GM18861 (cell line): ENCODE measurements at regions not wholly inside any gene's neighbourhood (a gene's known extent, or its start where the extent isn't known, plus 50 kb on each side); places are given as distances from the start of the nearest gene placed in this dataset.

Experiments used
- ATAC-seq: cut with Tn5 transposase; IDR thresholded peaks from one replicate; pipeline ENCODE4 v1.9.1; 2021; ENCODE audit not compliant: unreplicated experiment

DNA sequence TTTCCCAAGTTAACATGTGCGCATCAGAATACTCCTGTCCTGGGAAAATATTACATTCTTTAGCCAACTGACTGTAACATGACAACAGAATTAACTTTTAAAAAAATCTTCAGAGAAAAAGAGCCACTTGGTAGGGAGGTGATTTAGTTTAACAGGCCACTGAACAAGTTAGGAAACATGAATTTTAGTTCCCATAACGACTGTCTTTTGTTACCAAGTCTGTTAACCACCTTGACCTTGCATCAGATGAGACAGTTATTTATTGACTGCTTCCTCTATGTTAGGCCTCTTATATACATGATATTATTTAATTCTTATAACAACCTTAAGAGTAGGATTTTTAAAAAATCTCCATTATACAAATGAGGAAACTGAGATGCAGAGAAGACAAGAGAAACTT lies 268.6 kb downstream of the NDFIP2 start:
- ATAC-seq = no peak

GRCh38 chr13:79745081-79745480 lies 264.1 kb downstream of the NDFIP2 start:
- no peak for ATAC-seq

- ATAC-seq = no peak
Measured at GRCh38 chr13:79742923-79743322, 262.0 kb downstream of the NDFIP2 start.

DNA sequence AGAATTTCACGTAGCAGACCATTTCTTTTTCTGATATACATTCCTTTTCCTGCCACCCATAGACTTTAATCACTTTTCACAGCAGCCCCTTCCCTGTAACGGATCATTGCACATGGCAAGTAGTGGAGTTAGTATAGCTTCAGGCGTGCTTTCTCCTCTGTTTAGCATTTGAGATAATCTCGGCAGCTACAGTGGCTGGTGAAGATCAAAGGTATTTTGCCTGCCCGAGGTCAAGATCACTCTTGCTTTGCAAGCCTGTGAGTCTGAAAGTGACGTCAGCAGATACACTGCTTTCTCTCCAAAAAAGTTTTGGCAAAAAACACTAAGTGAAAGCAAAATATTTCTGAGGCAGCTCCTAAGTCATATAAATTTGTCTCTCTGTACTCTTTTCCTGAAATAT lies 260.0 kb downstream of the NDFIP2 start:
- no peak for ATAC-seq

GRCh38 chr13:79736356-79736755 lies 255.4 kb downstream of the NDFIP2 start:
- no peak for ATAC-seq

DNA sequence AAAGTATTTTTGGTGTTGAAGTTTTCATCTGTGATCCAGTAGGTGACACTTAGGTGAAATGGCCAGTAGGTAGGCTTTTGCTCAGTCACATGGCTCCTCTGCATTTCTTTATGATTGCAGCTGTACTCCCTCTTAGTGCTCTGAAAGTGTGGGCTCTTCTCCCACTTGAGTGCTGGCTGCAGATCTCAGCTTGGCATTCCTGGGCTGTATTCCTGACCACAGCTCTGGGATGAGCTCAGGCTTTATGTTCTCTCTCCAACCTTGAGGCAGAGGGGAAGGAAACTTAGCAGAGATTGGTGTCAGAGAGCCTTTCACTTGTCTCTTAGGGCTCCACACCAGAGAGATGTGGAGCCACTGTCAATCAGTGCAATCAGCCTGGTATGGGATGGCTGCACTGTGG lies 254.3 kb downstream of the NDFIP2 start:
- ATAC-seq = no peak

DNA sequence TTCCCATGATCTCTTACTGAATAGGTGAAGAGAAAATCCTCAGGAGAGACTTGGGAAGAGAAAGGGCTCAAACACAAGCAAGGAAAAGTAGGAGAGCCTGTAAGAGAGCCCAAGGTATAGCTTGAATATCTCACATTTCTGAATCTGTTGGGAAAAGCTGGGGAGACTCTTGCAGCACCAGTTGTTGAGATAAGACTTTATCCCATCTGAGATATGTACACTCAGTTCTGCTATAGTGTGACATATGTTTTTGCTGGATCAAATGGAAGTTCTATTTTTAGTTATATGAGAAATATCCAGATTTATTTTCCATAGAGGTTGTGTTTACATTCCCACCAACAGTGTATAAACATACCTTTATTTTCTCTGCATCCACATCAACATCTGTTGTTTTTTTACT lies 246.1 kb downstream of the NDFIP2 start:
- ATAC-seq = no peak

GRCh38 chr13:79725841-79726240 lies 244.9 kb downstream of the NDFIP2 start:
- no peak for ATAC-seq

GRCh38 chr13:79724348-79725103 lies 243.6 kb downstream of the NDFIP2 start:
- no peak for ATAC-seq

- ATAC-seq = no peak
Measured at GRCh38 chr13:79723519-79724024, 242.6 kb downstream of the NDFIP2 start.

DNA sequence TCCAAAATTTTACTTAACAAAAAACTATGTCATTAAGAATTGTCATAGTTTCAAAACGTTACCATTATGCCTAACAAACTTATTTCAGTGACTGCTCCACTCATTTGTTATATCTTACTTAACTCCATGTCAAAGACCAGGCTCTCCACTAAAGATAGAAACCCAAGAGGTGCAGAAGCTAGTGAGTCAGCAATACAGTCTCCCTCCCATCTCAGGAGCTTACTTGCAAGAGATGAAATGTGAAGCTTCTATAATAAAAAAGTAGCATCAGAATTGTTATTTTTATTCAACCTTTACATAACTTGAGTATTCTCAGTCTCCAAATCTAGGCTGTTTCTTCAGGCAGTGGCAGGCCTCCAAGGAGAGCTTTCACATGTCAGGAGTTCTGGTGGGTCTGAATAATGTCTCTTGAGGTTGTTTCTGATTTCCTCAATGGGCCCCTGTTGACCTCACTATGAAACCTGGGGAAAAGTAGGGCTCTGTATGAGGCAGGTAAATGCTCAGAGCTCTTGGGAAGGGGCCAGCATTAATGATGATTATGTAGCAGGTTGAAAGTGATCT lies 242.0 kb downstream of the NDFIP2 start:
- no peak for ATAC-seq

- ATAC-seq = no peak
Measured at GRCh38 chr13:79716191-79716590, 235.2 kb downstream of the NDFIP2 start.

- no peak for ATAC-seq
Measured at GRCh38 chr13:79711631-79712030, 230.7 kb downstream of the NDFIP2 start.

DNA sequence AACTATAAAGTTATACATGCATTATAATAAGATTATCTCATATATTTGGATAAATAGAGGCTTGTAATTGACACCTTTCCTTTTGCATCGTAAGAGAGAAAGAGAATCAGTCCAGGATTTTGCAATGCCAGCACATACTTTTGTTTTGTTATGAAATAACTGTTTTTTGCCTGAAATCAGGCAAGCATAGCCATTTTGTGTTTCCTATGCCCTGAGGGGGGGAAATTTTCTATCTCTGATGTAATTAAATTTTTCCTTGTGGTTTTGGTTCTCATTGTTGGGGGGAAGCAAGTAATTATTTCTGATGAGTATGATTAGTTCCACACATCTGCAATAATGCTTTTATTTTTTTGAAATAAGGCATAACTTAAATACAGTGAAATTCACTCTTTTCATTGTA lies 229.4 kb downstream of the NDFIP2 start:
- no peak for ATAC-seq

DNA sequence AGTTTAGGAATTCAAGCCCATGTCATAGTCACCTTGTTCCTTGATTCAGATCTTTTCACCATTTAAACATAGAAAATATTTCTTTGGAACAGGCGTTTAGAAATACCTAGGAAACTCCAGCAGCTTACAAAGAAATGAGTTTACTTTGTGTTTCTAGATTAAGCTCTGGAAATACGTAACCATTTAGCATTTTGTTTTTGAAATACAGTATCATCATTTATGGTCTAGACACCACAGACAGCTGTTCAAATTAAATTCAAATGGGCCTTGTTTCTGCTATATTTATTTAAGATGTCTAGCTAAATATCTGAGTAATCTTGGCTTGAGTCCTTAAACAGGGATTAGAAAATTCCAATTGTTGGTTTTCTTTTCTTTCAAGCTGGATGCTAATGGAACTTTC lies 228.5 kb downstream of the NDFIP2 start:
- ATAC-seq = no peak

DNA sequence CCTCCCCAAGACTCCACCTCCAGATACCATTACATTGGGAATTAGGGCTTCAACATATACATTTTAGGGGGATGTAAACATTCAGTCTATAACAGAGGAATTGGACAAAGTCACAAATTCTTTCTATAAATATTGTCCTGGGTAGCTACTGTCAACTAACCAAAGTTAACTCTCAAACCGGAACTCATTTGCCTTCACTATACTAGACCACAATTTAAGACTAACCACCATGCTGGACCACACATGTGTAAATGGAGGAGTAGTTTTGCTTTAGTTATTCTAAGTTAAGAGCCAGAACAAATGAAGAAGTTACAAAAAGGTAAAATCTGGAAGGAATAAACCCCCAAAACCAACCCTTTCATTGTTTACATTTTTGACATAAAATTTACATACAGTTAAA lies 222.8 kb downstream of the NDFIP2 start:
- ATAC-seq = peak; percentile 78

GRCh38 chr13:79695754-79696153 lies 214.8 kb downstream of the NDFIP2 start:
- no peak for ATAC-seq

DNA sequence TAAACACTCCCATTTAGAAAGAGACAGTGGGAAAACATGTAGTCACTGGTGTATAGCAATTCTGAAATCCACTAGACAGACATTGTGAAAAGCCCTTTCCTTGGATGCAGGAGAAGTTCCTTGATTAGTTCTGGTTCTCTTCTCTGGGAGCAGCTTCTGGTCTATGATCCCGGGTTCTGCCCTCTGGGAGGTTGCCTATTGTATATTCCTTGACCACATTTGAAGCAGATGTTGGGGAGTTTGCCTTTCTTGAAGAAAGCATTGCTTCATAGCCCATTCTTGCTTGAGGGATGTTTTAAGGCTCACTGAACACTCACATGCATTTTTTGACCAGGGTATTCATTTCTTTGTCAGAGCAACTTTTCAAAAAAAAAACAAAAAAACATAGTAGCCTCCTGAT lies 211.9 kb downstream of the NDFIP2 start:
- ATAC-seq = no peak

GRCh38 chr13:79691826-79692225 lies 210.9 kb downstream of the NDFIP2 start:
- ATAC-seq = no peak

DNA sequence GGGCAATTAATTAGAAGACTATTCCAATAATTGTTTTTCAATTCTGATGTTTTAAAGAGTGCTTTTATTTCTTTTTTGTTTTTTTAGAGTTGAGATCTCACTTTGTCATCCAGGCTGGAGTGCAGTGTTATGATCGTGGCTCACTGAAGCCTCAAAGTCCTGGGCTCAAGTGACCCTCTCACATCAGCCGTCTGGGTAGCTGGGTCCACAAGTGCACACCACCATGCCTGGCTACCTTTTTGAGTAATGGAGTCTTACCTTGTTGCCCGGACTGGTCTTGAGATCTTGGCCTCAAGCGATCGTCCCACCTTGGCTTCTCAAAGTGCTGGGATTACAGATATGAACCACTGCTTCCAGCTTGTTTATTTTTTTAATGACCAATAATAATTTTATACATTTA lies 207.8 kb downstream of the NDFIP2 start:
- ATAC-seq = no peak

- no peak for ATAC-seq
Measured at GRCh38 chr13:79686441-79686840, 205.5 kb downstream of the NDFIP2 start.

- no peak for ATAC-seq
Measured at GRCh38 chr13:79684371-79684770, 203.4 kb downstream of the NDFIP2 start.

- ATAC-seq = no peak
Measured at GRCh38 chr13:79682164-79682563, 201.2 kb downstream of the NDFIP2 start.
